GM21723 (cell line): ENCODE measurements at regions not wholly inside any gene's neighbourhood (a gene's known extent, or its start where the extent isn't known, plus 50 kb on each side); places are given as distances from the start of the nearest gene placed in this dataset.

Experiments used
- ATAC-seq: cut with Tn5 transposase; IDR thresholded peaks from one replicate; pipeline ENCODE4 v1.9.1; 2021; ENCODE audit warnings: mild to moderate bottlenecking, moderate library complexity; ENCODE audit not compliant: unreplicated experiment

- no peak for ATAC-seq
These were observed 1200.4 kb downstream of the DIAPH3 start for GRCh38 chr13:58963321-58963720.

GRCh38 chr13:58964048-58964447, 1199.7 kb downstream of the DIAPH3 start:
- no peak for ATAC-seq

GRCh38 chr13:58977085-58977484, 1186.6 kb downstream of the DIAPH3 start:
- no peak for ATAC-seq

GRCh38 chr13:58978331-58978730, 1185.4 kb downstream of the DIAPH3 start:
- no peak for ATAC-seq

GRCh38 chr13:58979851-58980250, 1183.9 kb downstream of the DIAPH3 start:
- no peak for ATAC-seq

- no peak for ATAC-seq
These were observed 1177.9 kb downstream of the DIAPH3 start for GRCh38 chr13:58985845-58986244.

GRCh38 chr13:58989556-58989955, 1174.2 kb downstream of the DIAPH3 start:
- no peak for ATAC-seq

- ATAC-seq: no peak
These were observed 1171.8 kb downstream of the DIAPH3 start for GRCh38 chr13:58991826-58992477.

- no peak for ATAC-seq
These were observed 1171.2 kb downstream of the DIAPH3 start for GRCh38 chr13:58992478-58993042.

- no peak for ATAC-seq
These were observed 1169.7 kb downstream of the DIAPH3 start for GRCh38 chr13:58994077-58994476.

- ATAC-seq: no peak
These were observed 1169.0 kb downstream of the DIAPH3 start for GRCh38 chr13:58994777-58995176.

- no peak for ATAC-seq
These were observed 1165.0 kb downstream of the DIAPH3 start for GRCh38 chr13:58998716-58999115.

- ATAC-seq: no peak
These were observed 1163.9 kb downstream of the DIAPH3 start for GRCh38 chr13:58999851-59000250.

- ATAC-seq: no peak
These were observed 1163.0 kb downstream of the DIAPH3 start for GRCh38 chr13:59000770-59001169.

GRCh38 chr13:59012731-59013130, 1151.0 kb downstream of the DIAPH3 start:
- ATAC-seq: no peak

- ATAC-seq: no peak
These were observed 1147.5 kb downstream of the DIAPH3 start for GRCh38 chr13:59016250-59016649.

GRCh38 chr13:59024434-59024833, 1139.3 kb downstream of the DIAPH3 start:
- no peak for ATAC-seq

GRCh38 chr13:59034198-59034597, 1129.5 kb downstream of the DIAPH3 start:
- no peak for ATAC-seq

GRCh38 chr13:59038824-59039223, 1124.9 kb downstream of the DIAPH3 start:
- no peak for ATAC-seq

- ATAC-seq: no peak
These were observed 1120.7 kb downstream of the DIAPH3 start for GRCh38 chr13:59043016-59043415.

GRCh38 chr13:59047546-59047945, 1116.2 kb downstream of the DIAPH3 start:
- ATAC-seq: no peak

- no peak for ATAC-seq
These were observed 1102.1 kb downstream of the DIAPH3 start for GRCh38 chr13:59061621-59062020.

GRCh38 chr13:59064042-59064441, 1099.7 kb downstream of the DIAPH3 start:
- no peak for ATAC-seq
